ENCODE measurements at regions not wholly inside any gene's neighbourhood (a gene's known extent, or its start where the extent isn't known, plus 50 kb on each side); places are given as distances from the start of the nearest gene placed in this dataset.

DNA sequence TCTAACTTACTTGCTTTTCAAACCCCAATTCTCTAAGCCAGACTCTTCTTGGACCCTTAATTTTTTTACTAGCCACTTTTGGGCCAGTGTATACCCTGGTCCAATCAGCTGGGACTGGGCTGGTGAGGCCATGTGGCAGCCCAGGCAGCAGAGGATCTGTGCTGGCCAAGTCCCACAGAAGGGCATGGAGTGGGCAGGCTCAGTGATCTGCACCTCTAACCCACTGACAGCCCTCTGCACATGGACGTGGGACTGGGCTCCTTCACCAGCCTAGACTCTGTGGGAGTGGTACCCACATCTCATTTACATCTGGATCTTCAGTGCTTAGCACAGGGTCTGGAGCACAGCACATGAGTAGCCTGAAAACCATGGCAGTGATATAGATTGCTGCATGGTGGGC lies 56.1 kb upstream of the PRR23C start:
- Histone ChIP-seq H3K36me3 (ENCODE audit: low read depth, missing control alignments) (no peaks in the 10 kb centered on the region), H3K27me3 (no peaks in the 10 kb centered on the region), H3K9me3 (no peaks in the 10 kb centered on the region), H3K4me3 (no peak overlapping the region), H3K27ac (no peak overlapping the region), H3K4me1 (no peaks in the 10 kb centered on the region)
- no peak for TF ChIP-seq CTCF (IDR thresholded peaks at IDR 0.05)
- no peak for TF ChIP-seq POLR2A (IDR thresholded peaks at IDR 0.05)
- intact Hi-C loops (cut with DNase I; ENCODE audit: low total_unique reads), result no loop called here
- WGBS, 2 donors, result 63% methylated on average over 1 of the region's 1 CpG; no CpG with 5 or more reads in 1 of the 2 donors
- no peak for DNase-seq

- TF ChIP-seq POLR2A (IDR thresholded peaks at IDR 0.05), result no peak
- no peak for TF ChIP-seq CTCF (IDR thresholded peaks at IDR 0.05)
- WGBS, 2 donors, result 38 to 47% methylated on average over 2 of the region's 2 CpGs
- Histone ChIP-seq H3K4me3 (no peak overlapping the region), H3K27ac (no peak overlapping the region), H3K36me3 (ENCODE audit: low read depth, missing control alignments) (no peaks in the 10 kb centered on the region), H3K4me1 (no peaks in the 10 kb centered on the region), H3K9me3 (no peaks in the 10 kb centered on the region), H3K27me3 (no peaks in the 10 kb centered on the region)
- no peak for DNase-seq
- intact Hi-C loops (cut with DNase I; ENCODE audit: low total_unique reads), result no loop called here
These were observed 56.7 kb upstream of the PRR23C start for GRCh38 chr3:139101396-139101795.

- Histone ChIP-seq H3K27me3 (no peaks in the 10 kb centered on the region), H3K4me1 (no peaks in the 10 kb centered on the region), H3K9me3 (no peaks in the 10 kb centered on the region), H3K27ac (no peak overlapping the region), H3K4me3 (no peak overlapping the region), H3K36me3 (ENCODE audit: low read depth, missing control alignments) (no peaks in the 10 kb centered on the region)
- WGBS, 2 donors, result 85 to 88% methylated on average over 4 of the region's 4 CpGs
- TF ChIP-seq POLR2A (IDR thresholded peaks at IDR 0.05) (no peak), CTCF (IDR thresholded peaks at IDR 0.05) (no peak)
- intact Hi-C loops (cut with DNase I; ENCODE audit: low total_unique reads), result no loop called here
- DNase-seq, result no peak
These were observed 58.8 kb upstream of the PRR23C start for GRCh38 chr3:139103484-139103883.

GRCh38 chr3:139104062-139104461 lies 59.4 kb upstream of the PRR23C start:
- 79 to 82% methylated on average over 5 of the region's 5 CpGs for WGBS, 2 donors
- Histone ChIP-seq H3K4me1 (no peaks in the 10 kb centered on the region), H3K9me3 (no peaks in the 10 kb centered on the region), H3K27ac (no peak overlapping the region), H3K4me3 (no peak overlapping the region), H3K27me3 (no peaks in the 10 kb centered on the region), H3K36me3 (ENCODE audit: low read depth, missing control alignments) (no peaks in the 10 kb centered on the region)
- no peak for TF ChIP-seq CTCF (IDR thresholded peaks at IDR 0.05)
- TF ChIP-seq POLR2A (IDR thresholded peaks at IDR 0.05), result no peak
- no peak for DNase-seq
- intact Hi-C loops (cut with DNase I; ENCODE audit: low total_unique reads), result no loop called here

DNA sequence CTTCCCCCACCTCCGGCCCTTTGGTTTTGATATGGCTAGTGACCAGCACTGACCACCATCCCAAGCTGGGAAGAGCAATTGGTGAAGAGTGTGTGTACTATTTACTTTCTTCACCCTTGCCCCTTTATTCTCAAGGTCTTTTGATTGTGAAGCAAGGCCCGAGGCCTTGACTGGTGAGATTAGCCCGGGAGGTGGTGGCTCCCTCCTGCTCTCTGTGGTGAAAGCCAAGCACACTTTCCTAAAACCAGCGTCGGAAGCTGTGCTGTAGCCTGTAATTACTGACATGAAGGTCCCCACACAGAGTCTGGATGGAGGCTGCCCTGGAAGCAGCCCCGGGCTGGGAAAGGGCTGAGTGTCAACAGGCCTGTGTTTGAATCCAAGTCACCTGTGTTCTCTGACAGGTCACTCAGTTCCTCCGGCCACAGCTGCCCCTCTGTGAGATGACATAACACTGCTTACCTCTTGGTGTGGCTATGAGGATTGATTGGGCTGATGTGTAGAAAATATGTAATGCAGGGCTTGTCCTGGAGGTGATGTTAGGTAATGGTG lies 60.5 kb upstream of the PRR23C start:
- 52 to 89% methylated on average over 3 to 7 of the region's 7 CpGs for WGBS, 2 donors
- intact Hi-C loops (cut with DNase I; ENCODE audit: low total_unique reads), result no loop called here
- no peak for TF ChIP-seq POLR2A (IDR thresholded peaks at IDR 0.05)
- TF ChIP-seq CTCF (IDR thresholded peaks at IDR 0.05), result no peak
- no peak for DNase-seq
- Histone ChIP-seq H3K4me3 (no peak overlapping the region), H3K4me1 (no peaks in the 10 kb centered on the region), H3K27me3 (no peaks in the 10 kb centered on the region), H3K27ac (no peak overlapping the region), H3K36me3 (ENCODE audit: low read depth, missing control alignments) (no peaks in the 10 kb centered on the region), H3K9me3 (no peaks in the 10 kb centered on the region)
